Mucosa of descending colon (tissue), 3 donors: ENCODE measurements at regions not wholly inside any gene's neighbourhood (a gene's known extent, or its start where the extent isn't known, plus 50 kb on each side); places are given as distances from the start of the nearest gene placed in this dataset.

Source experiments
- ATAC-seq: fragments of 200-7000 bp; cut with Tn5 transposase; one replicate; pipeline ENCODE4 v1.9.1; 2020; ENCODE audit warnings: mild to moderate bottlenecking, moderate library complexity
- DNase-seq, 3 donors: peaks; one replicate each; pipeline ENCODE4 v3.0.0-alpha.2; 2020
- H3K36me3 ChIP-seq: fragments of 200-600 bp; one replicate; pipeline ENCODE4 v1.8.0; 2021; ENCODE audit warnings: low read depth, mild to moderate bottlenecking
- H3K4me1 ChIP-seq: fragments of 200-600 bp; one replicate; pipeline ENCODE4 v1.8.0; 2021; ENCODE audit warnings: low read depth, mild to moderate bottlenecking
- H3K4me3 ChIP-seq: fragments of 200-600 bp; one replicate; pipeline ENCODE4 v1.8.0; 2021; ENCODE audit warnings: mild to moderate bottlenecking
- H3K9me3 ChIP-seq: fragments of 200-600 bp; one replicate; pipeline ENCODE4 v1.8.0; 2021; ENCODE audit warnings: mild to moderate bottlenecking
- CTCF ChIP-seq: fragments of 200-600 bp; IDR thresholded peaks from one replicate; pipeline ENCODE4 v1.8.0; 2022; ENCODE audit warnings: antibody characterized with exemption, mild to moderate bottlenecking
- intact Hi-C, 2 donors: fragments of 100-400 bp; cut with DNase I in 1 of 2; cut with micrococcal nuclease in 1 of 2; formaldehyde crosslinking; loops; one replicate each; pipeline versions ENCODE4 v1.11.0 to v1.11.1; 2022; cut with DNase I, micrococcal nuclease
- donor health status: DM: no; HTN: no; CAD: no; lungs with moderate emphysema.
- donor health status: DM: no; HTN: no; CAD: no.
- donor health status: DM: no; HTN: yes; CAD: no.

- DNase-seq: no peak
- Histone ChIP-seq H3K4me1 (no peaks in the 10 kb centered on the region), H3K9me3 (no peaks in the 10 kb centered on the region), H3K4me3 (no peak overlapping the region), H3K36me3 (no peaks in the 10 kb centered on the region)
- intact Hi-C loops: no loop called here
- ATAC-seq: no peak
- no peak for TF ChIP-seq CTCF
Measured at GRCh38 chr6:28721372-28721771, 195.7 kb downstream of the GPX5 start.

GRCh38 chr6:28724395-28724794 lies 198.7 kb downstream of the GPX5 start:
- no peaks in the 10 kb centered on the region for H3K9me3 ChIP-seq
- no peaks in the 10 kb centered on the region for H3K4me1 ChIP-seq
- ATAC-seq (no peak), DNase-seq (no peak)
- intact Hi-C loops: no loop called here
- TF ChIP-seq CTCF: no peak
- no peaks in the 10 kb centered on the region for H3K36me3 ChIP-seq
- H3K4me3 ChIP-seq: no peak overlapping the region

DNA sequence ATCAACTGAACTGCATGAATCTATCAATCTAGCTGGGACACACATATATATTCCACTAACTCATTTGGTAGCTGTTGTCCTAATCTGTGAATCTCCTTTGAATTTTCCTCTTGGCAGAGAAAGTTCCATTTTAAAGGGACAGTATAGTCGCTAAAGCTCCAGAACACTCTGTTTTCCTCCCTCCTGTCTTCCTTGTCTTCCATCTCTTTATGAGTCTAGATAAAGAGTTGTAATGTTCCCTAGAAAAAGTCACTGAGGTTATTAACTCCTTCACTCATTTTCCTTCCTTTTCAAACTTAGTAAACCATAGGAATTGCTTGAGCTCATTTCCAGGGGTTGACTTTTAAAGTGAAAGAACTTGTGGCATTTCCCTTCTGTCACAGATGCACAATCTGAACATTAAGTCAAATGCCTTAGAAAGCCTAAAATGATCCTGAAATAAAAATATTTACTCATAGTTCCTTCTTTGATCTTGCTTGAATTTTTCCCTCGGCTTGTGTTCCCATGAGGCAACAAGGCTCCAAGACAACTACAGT lies 198.4 kb downstream of the TRIM27 start:
- no peak for DNase-seq
- no peak overlapping the region for H3K4me3 ChIP-seq
- no peaks in the 10 kb centered on the region for H3K9me3 ChIP-seq
- no peak for TF ChIP-seq CTCF
- no peak for ATAC-seq
- intact Hi-C loops: no loop called here
- no peaks in the 10 kb centered on the region for H3K4me1 ChIP-seq
- no peaks in the 10 kb centered on the region for H3K36me3 ChIP-seq

- H3K4me3 ChIP-seq: no peak overlapping the region
- intact Hi-C loops: no loop called here
- no peak for TF ChIP-seq CTCF
- DNase-seq: no peak
- no peaks in the 10 kb centered on the region for H3K36me3 ChIP-seq
- H3K4me1 ChIP-seq: no peaks in the 10 kb centered on the region
- no peaks in the 10 kb centered on the region for H3K9me3 ChIP-seq
- no peak for ATAC-seq
Measured at GRCh38 chr6:28725890-28726348, 197.9 kb downstream of the TRIM27 start.

DNA sequence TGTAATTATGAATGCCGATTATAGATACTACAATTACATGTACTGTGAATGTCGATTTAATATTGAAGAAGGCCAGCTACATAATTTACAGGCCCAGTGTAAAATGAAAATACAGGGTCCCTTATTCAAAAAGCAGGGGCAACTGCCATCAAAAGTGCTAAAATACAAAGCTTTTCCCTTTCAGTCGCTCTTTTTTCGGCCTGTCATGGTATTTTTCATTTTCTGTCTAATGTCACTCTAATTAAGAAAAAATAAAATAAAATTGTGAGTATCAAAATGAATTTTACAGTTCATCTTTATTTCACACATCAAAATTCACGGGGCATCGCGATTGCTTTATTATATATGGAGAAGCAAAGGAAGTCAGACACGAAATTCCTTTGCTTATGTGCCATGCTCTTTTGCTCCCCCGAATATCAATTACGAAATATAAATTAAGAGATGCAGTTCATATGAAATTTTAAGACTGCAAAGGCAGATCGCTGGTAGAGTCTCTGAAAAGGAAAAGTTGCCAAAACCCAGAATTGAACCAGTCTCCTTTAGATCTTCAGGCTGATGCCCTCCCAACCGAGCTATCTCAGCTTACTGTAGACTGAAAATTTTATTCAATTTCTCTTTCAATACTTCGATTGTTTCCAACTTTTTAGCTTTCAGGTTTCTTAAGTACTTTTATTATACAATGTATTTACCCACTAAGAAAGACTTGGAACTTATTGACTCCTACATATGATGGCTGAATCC lies 197.0 kb downstream of the TRIM27 start:
- no peak for TF ChIP-seq CTCF
- H3K4me3 ChIP-seq: no peak overlapping the region
- intact Hi-C loops: no loop called here
- ATAC-seq (no peak), DNase-seq (no peak)
- no peaks in the 10 kb centered on the region for H3K4me1 ChIP-seq
- no peaks in the 10 kb centered on the region for H3K9me3 ChIP-seq
- H3K36me3 ChIP-seq: no peaks in the 10 kb centered on the region
